H9 (cell line): ENCODE measurements at regions not wholly inside any gene's neighbourhood (a gene's known extent, or its start where the extent isn't known, plus 50 kb on each side); places are given as distances from the start of the nearest gene placed in this dataset.

Source experiments
- DNase-seq: peaks from one replicate; pipeline ENCODE4 v3.0.0-alpha.2; 2017
- H2AFZ ChIP-seq: one replicate; pipeline ENCODE4 v1.6.1; 2013; ENCODE audit warnings: mild to moderate bottlenecking, low read length, control low read depth, moderate library complexity
- H2AK5ac ChIP-seq: 2 replicates; pipeline ENCODE4 v1.6.1; 2013; ENCODE audit warnings: low read length, control low read depth, mixed read lengths; ENCODE audit not compliant: insufficient read length
- H2BK120ac ChIP-seq: one replicate; pipeline ENCODE4 v1.6.1; 2013; ENCODE audit warnings: low read depth, mild to moderate bottlenecking, low read length, control low read depth, inconsistent platforms; ENCODE audit not compliant: poor library complexity, severe bottlenecking
- H2BK12ac ChIP-seq: 2 replicates; pipeline ENCODE4 v1.6.1; 2013; ENCODE audit warnings: low read length, control low read depth, mixed read lengths, low read depth; ENCODE audit not compliant: insufficient read length
- H2BK15ac ChIP-seq: 2 replicates; pipeline ENCODE4 v1.6.1; 2013; ENCODE audit warnings: low read depth, low read length, control low read depth
- H2BK20ac ChIP-seq: one replicate; pipeline ENCODE4 v1.6.1; 2013; ENCODE audit warnings: low read depth, mild to moderate bottlenecking, low read length, control low read depth, inconsistent platforms; ENCODE audit not compliant: poor library complexity, severe bottlenecking
- H2BK5ac ChIP-seq: 2 replicates; pipeline ENCODE4 v1.6.1; 2013; ENCODE audit warnings: low read length, control low read depth, mixed read lengths; ENCODE audit not compliant: insufficient read length
- H3K14ac ChIP-seq: 2 replicates; pipeline ENCODE4 v1.6.1; 2013; ENCODE audit warnings: low read length, control low read depth; ENCODE audit not compliant: insufficient read depth
- H3K18ac ChIP-seq: 2 replicates; pipeline ENCODE4 v1.6.1; 2013; ENCODE audit warnings: low read depth, mild to moderate bottlenecking, mixed read lengths, low read length, control low read depth; ENCODE audit not compliant: insufficient read length
- H3K23ac ChIP-seq: 2 replicates; pipeline ENCODE4 v1.6.1; 2013; ENCODE audit warnings: low read length, control low read depth, mixed read lengths, low read depth; ENCODE audit not compliant: insufficient read length
- H3K23me2 ChIP-seq: 2 replicates; pipeline ENCODE4 v1.6.1; 2013; ENCODE audit warnings: low read depth, mild to moderate bottlenecking, mixed read lengths, low read length, control low read depth; ENCODE audit not compliant: insufficient read length, poor library complexity, severe bottlenecking
- H3K27ac ChIP-seq: 2 replicates; pipeline ENCODE4 v1.5.1; 2013; ENCODE audit warnings: low read length, control low read depth, mixed read lengths, low read depth; ENCODE audit not compliant: insufficient read length
- H3K27me3 ChIP-seq: 2 replicates; pipeline ENCODE4 v1.6.1; 2013; ENCODE audit warnings: low read length, control low read depth, inconsistent platforms; ENCODE audit not compliant: insufficient read depth
- H3K4ac ChIP-seq: 2 replicates; pipeline ENCODE4 v1.6.1; 2013; ENCODE audit warnings: low read depth, mild to moderate bottlenecking, control low read depth, inconsistent platforms, low read length, moderate library complexity
- H3K4me1 ChIP-seq: 2 replicates; pipeline ENCODE4 v1.6.1; 2013; ENCODE audit warnings: low read length, control low read depth, inconsistent platforms; ENCODE audit not compliant: insufficient read depth
- H3K4me2 ChIP-seq: 2 replicates; pipeline ENCODE4 v1.6.1; 2013; ENCODE audit warnings: low read length, control low read depth, mixed read lengths; ENCODE audit not compliant: insufficient read length, insufficient read depth
- H3K56ac ChIP-seq: 2 replicates; pipeline ENCODE4 v1.6.1; 2013; ENCODE audit warnings: low read depth, mild to moderate bottlenecking, mixed read lengths, low read length, control low read depth; ENCODE audit not compliant: insufficient read length
- H3K79me1 ChIP-seq: 2 replicates; pipeline ENCODE4 v1.6.1; 2013; ENCODE audit warnings: low read depth, mild to moderate bottlenecking, moderate library complexity, low read length, control low read depth, inconsistent platforms; ENCODE audit not compliant: insufficient read depth, poor library complexity, severe bottlenecking
- H3K79me2 ChIP-seq: 2 replicates; pipeline ENCODE4 v1.6.1; 2013; ENCODE audit warnings: low read length, control low read depth, inconsistent platforms; ENCODE audit not compliant: insufficient read depth
- H3K9ac ChIP-seq: 2 replicates; pipeline ENCODE4 v1.6.1; 2013; ENCODE audit warnings: low read length, control low read depth, mixed read lengths; ENCODE audit not compliant: insufficient read length; ENCODE audit errors: extremely low read depth
- H3K9me3 ChIP-seq: one replicate; pipeline ENCODE4 v1.6.1; 2013; ENCODE audit warnings: low read depth, low read length, inconsistent platforms; ENCODE audit not compliant: control insufficient read depth
- H3T11ph ChIP-seq: one replicate; pipeline ENCODE4 v1.6.1; 2013; ENCODE audit warnings: mild to moderate bottlenecking, low read length, control low read depth, inconsistent platforms
- H4K20me1 ChIP-seq: one replicate; pipeline ENCODE4 v1.6.1; 2013; ENCODE audit not compliant: control insufficient read depth, insufficient read length, insufficient read depth
- H4K5ac ChIP-seq: 2 replicates; pipeline ENCODE4 v1.6.1; 2013; ENCODE audit warnings: low read depth, mild to moderate bottlenecking, mixed read lengths, low read length, control low read depth; ENCODE audit not compliant: insufficient read length
- H4K8ac ChIP-seq: replicated peaks from 2 replicates; pipeline ENCODE4 v1.6.1; 2013; ENCODE audit warnings: low read length, control low read depth, mixed read lengths, low read depth; ENCODE audit not compliant: insufficient read length
- H4K91ac ChIP-seq: 2 replicates; pipeline ENCODE4 v1.6.1; 2013; ENCODE audit warnings: low read depth, mild to moderate bottlenecking, moderate library complexity, mixed read lengths, low read length, control low read depth; ENCODE audit not compliant: insufficient read length
- H3K27ac Mint-ChIP-seq, 3 experiments: 2 replicates in 2 of 3; 3 replicates in 1 of 3; pipeline ENCODE4 v1.8.0; 2020 to 2021; ENCODE audit warnings: mixed read lengths in 3 of 3, mild to moderate bottlenecking in 1 of 3, moderate library complexity in 1 of 3
- H3K27me3 Mint-ChIP-seq: 2 replicates; pipeline ENCODE4 v1.8.0; 2021; ENCODE audit warnings: low read depth, mild to moderate bottlenecking, moderate library complexity, mixed read lengths
- H3K36me3 Mint-ChIP-seq, 3 experiments: 2 replicates in 2 of 3; 3 replicates in 1 of 3; pipeline ENCODE4 v1.8.0; 2020 to 2021; ENCODE audit warnings: low read depth in 3 of 3, mixed read lengths in 3 of 3; ENCODE audit not compliant: insufficient read depth in 1 of 3
- H3K4me1 Mint-ChIP-seq, 2 experiments: 2 replicates each; pipeline ENCODE4 v1.8.0; 2020; ENCODE audit warnings: mixed read lengths in 2 of 2
- H3K4me3 Mint-ChIP-seq, 2 experiments: 2 replicates in 1 of 2; 3 replicates in 1 of 2; pipeline ENCODE4 v1.8.0; 2020 to 2021; ENCODE audit warnings: mild to moderate bottlenecking in 2 of 2, mixed read lengths in 2 of 2, moderate library complexity in 1 of 2
- H3K9me3 Mint-ChIP-seq, 2 experiments: 2 replicates in 1 of 2; 3 replicates in 1 of 2; pipeline ENCODE4 v1.8.0; 2020; ENCODE audit warnings: mild to moderate bottlenecking in 2 of 2, mixed read lengths in 2 of 2, moderate library complexity in 1 of 2
- CTCF ChIP-seq: fragments of 200-600 bp; sonication (generic); conservative IDR thresholded peaks from 3 replicates; pipeline ENCODE4 v1.8.0; 2021; ENCODE audit warnings: antibody characterized with exemption, mild to moderate bottlenecking
- WGBS: extraction: QIAGEN DNeasy Blood & Tissue Kit; methylation state at CpG from one replicate; pipeline ENCODE4 v1.1.7; 2013; ENCODE audit warnings: missing lambda C conversion rate, low lambda C conversion rate, mixed read lengths; ENCODE audit not compliant: insufficient read length; ENCODE audit errors: extremely low coverage; 5-methylcytosine and 5-hydroxymethylcytosine counted together

DNA sequence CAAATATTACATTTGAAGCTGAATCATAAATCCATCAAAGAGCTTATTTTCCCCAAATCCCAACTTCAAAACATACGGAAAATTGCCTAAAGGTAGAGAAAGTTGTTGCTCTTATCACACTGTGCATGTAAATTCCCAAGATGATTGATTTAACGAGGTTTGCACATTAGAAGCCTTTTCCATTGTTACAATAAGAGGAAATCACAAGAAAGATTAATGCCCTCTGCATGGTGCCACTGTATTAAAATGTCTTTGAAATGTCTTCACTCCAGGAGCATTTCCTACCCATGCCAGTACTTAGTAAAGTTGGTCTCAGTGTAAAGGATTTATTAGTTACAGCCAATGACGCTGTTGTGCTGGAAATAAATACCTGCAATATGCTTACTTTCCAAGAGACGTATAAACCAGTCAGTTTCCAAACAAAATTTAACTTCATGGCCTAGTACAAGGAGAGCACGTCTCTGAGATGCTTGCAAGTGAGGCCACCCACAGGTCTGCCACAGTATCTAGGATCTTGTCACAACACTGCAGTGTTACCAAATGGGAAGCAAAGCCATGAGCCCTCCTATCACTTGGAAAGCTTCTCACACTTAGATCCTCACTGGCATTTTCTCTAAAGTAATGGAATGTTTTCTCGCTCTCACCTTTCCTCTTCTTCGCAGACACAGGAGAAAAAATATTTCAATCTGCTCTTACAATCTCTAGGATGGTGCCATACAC is 112.4 kb downstream of the CETN3 start:
- no peaks in the 10 kb centered on the region for H3K79me1 ChIP-seq
- no peaks in the 10 kb centered on the region; the same call in 1 of the 2 replicates for H3K27me3 Mint-ChIP-seq
- no peak overlapping the region for H3K23ac ChIP-seq
- H3K4me1 ChIP-seq: peaks cover 11% of the 10 kb centered on the region; the same call in 1 of the 2 replicates
- DNase-seq: peak; percentile 37
- H2BK15ac ChIP-seq: no peak overlapping the region
- H3K9me3 ChIP-seq: no peaks in the 10 kb centered on the region
- no peak overlapping the region for H2BK20ac ChIP-seq
- H3K23me2 ChIP-seq: no peaks in the 10 kb centered on the region
- H3K4ac ChIP-seq: no peak overlapping the region
- no peaks in the 10 kb centered on the region for H3K36me3 Mint-ChIP-seq
- H3K56ac ChIP-seq: no peak overlapping the region
- H4K91ac ChIP-seq: no peak overlapping the region
- H3K14ac ChIP-seq: no peak overlapping the region
- H3K4me3 Mint-ChIP-seq: peak overlapping the region in 1 of 2 experiments; percentile 16; a peak in 2 of 5 replicates
- TF ChIP-seq CTCF: no peak
- peaks cover 0 to 2% of the 10 kb centered on the region in 2 experiments; a peak in 1 of 5 replicates for H3K9me3 Mint-ChIP-seq
- no peak overlapping the region for H3K27ac ChIP-seq
- H3K27me3 ChIP-seq: no peaks in the 10 kb centered on the region
- H2AFZ ChIP-seq: no peak overlapping the region
- no peaks in the 10 kb centered on the region for H3K79me2 ChIP-seq
- WGBS: no CpG with 5 or more reads among the region's 7 CpGs
- no peak overlapping the region for H2BK120ac ChIP-seq
- H3K4me2 ChIP-seq: no peak overlapping the region
- no peak overlapping the region for H3K27ac Mint-ChIP-seq
- no peak overlapping the region for H2AK5ac ChIP-seq
- no peak overlapping the region for H4K5ac ChIP-seq
- no peak overlapping the region for H2BK5ac ChIP-seq
- no peak overlapping the region for H3K18ac ChIP-seq
- peaks cover 27 to 32% of the 10 kb centered on the region in 2 experiments for H3K4me1 Mint-ChIP-seq
- H2BK12ac ChIP-seq: no peak overlapping the region
- H4K8ac ChIP-seq: no peak overlapping the region
- H4K20me1 ChIP-seq: no peaks in the 10 kb centered on the region
- no peak overlapping the region for H3K9ac ChIP-seq
- H3T11ph ChIP-seq: no peak overlapping the region
